ENCODE measurements at regions not wholly inside any gene's neighbourhood (a gene's known extent, or its start where the extent isn't known, plus 50 kb on each side); places are given as distances from the start of the nearest gene placed in this dataset.

- H3K4me3 ChIP-seq (ENCODE audit: low read depth, low read length): no peak overlapping the region
- TF ChIP-seq, protein P1, sequence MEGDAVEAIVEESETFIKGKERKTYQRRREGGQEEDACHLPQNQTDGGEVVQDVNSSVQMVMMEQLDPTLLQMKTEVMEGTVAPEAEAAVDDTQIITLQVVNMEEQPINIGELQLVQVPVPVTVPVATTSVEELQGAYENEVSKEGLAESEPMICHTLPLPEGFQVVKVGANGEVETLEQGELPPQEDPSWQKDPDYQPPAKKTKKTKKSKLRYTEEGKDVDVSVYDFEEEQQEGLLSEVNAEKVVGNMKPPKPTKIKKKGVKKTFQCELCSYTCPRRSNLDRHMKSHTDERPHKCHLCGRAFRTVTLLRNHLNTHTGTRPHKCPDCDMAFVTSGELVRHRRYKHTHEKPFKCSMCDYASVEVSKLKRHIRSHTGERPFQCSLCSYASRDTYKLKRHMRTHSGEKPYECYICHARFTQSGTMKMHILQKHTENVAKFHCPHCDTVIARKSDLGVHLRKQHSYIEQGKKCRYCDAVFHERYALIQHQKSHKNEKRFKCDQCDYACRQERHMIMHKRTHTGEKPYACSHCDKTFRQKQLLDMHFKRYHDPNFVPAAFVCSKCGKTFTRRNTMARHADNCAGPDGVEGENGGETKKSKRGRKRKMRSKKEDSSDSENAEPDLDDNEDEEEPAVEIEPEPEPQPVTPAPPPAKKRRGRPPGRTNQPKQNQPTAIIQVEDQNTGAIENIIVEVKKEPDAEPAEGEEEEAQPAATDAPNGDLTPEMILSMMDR (IDR thresholded peaks at IDR 0.05; ENCODE audit: borderline replicate concordance, insufficient read depth, low read depth, low read length): no peak
These were observed 262.3 kb downstream of the SHQ1 start for GRCh38 chr3:72585966-72586365.

DNA sequence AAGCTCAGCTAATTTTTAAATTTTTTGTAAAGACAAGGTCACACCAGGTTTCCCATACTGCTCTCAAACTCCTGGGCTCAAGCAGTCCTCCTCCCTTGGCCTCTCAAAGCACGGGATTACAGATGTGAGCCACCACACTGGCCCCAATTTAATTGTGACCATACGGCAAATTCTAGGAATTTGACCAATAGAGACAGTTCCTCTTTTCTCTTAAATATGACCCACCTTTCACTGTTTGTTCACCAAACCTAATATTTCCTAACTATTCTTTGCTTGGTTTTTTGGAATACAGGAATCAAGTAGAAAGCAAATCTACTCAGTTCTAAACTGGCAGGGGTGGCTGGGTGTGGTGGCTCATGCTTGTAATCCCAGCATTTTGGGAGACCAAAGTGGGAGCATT, 264.0 kb downstream of the SHQ1 start:
- TF ChIP-seq, protein P1 (IDR thresholded peaks at IDR 0.05; ENCODE audit: borderline replicate concordance, insufficient read depth, low read depth, low read length): no peak
- no peak overlapping the region for H3K4me3 ChIP-seq (ENCODE audit: low read depth, low read length)

- TF ChIP-seq, protein P1 (IDR thresholded peaks at IDR 0.05; ENCODE audit: borderline replicate concordance, insufficient read depth, low read depth, low read length): no peak
- no peak overlapping the region for H3K4me3 ChIP-seq (ENCODE audit: low read depth, low read length)
These were observed 265.3 kb downstream of the SHQ1 start for GRCh38 chr3:72582963-72583362.

DNA sequence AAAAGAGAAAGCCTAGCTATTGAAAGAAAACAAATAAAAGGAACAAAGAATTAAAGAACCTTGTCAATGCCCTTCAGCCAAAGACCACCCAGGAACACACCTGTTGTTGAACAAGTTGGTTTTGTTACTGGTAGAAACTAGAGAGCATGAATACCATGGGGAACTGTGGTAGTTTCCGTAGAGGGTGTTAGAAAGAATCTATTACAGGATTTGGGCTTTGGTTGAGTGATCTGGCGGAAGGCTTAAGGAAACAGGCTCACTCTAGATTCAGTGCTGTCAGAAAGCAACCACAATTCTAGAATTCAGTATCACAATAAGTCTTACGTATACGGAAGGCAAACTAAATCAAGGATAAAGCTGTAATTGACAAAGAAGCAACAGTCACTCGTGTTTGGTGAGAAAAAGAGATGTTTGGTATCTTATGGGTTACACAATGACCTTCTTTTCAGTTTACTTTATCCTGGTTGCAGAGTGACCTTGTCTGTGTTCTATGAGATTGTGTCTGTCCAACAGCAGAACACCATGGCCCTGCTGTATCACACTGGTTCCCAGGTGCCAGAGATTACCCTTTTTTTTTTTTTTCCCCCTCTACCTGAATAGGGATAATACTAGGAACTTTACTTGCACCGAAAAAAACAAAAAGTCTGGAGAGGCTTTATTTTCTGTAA, 265.9 kb downstream of the SHQ1 start:
- TF ChIP-seq, protein P1 (IDR thresholded peaks at IDR 0.05; ENCODE audit: borderline replicate concordance, insufficient read depth, low read depth, low read length): no peak
- no peak overlapping the region for H3K4me3 ChIP-seq (ENCODE audit: low read depth, low read length)

DNA sequence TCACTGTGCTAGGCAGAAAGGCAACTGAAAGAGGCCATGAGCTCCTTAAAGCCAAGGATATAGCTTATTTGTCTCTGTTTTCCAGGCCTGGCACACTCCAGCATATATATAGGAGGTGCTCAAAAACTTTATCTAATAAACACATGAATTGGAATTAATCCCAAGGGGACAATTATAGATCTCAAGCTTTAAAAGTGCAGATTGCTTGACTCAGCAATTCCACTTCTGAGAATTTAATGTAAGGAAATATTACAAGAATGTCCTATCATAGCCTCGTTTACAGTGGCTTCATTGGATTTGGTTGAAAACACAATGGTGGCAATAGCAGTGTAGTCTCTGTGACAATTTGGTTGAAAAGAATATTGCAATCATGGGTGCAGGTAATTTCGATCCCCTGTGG, 267.3 kb downstream of the SHQ1 start:
- TF ChIP-seq, protein P1 (IDR thresholded peaks at IDR 0.05; ENCODE audit: borderline replicate concordance, insufficient read depth, low read depth, low read length): no peak
- no peak overlapping the region for H3K4me3 ChIP-seq (ENCODE audit: low read depth, low read length)

- H3K4me3 ChIP-seq (ENCODE audit: low read depth, low read length): no peak overlapping the region
- TF ChIP-seq, protein P1 (IDR thresholded peaks at IDR 0.05; ENCODE audit: borderline replicate concordance, insufficient read depth, low read depth, low read length): no peak
These were observed 267.9 kb downstream of the SHQ1 start for GRCh38 chr3:72580246-72580756.

- H3K4me3 ChIP-seq (ENCODE audit: low read depth, low read length): no peak overlapping the region
- TF ChIP-seq, protein P1 (IDR thresholded peaks at IDR 0.05; ENCODE audit: borderline replicate concordance, insufficient read depth, low read depth, low read length): no peak
These were observed 268.5 kb downstream of the SHQ1 start for GRCh38 chr3:72579581-72580245.

All from GM12875 (cell line).